ENCODE measurements at regions not wholly inside any gene's neighbourhood (a gene's known extent, or its start where the extent isn't known, plus 50 kb on each side); places are given as distances from the start of the nearest gene placed in this dataset.

GRCh38 chr5:17893026-17893635, 258.9 kb downstream of the TAF11L14 start:
- no peak for DNase-seq (ENCODE audit: low read depth)

GRCh38 chr5:17895288-17896033, 261.2 kb downstream of the TAF11L14 start:
- DNase-seq (ENCODE audit: low read depth): no peak

GRCh38 chr5:17896605-17897004, 262.3 kb downstream of the TAF11L14 start:
- no peak for DNase-seq (ENCODE audit: low read depth)

- DNase-seq (ENCODE audit: low read depth): no peak
Observed at GRCh38 chr5:17897776-17898175, 263.5 kb downstream of the TAF11L14 start.

- no peak for DNase-seq (ENCODE audit: low read depth)
Observed at GRCh38 chr5:17898766-17899165, 264.5 kb downstream of the TAF11L14 start.

- DNase-seq (ENCODE audit: low read depth): no peak
Observed at GRCh38 chr5:17907094-17907493, 272.8 kb downstream of the TAF11L14 start.

GRCh38 chr5:17910318-17910717, 276.1 kb downstream of the TAF11L14 start:
- DNase-seq (ENCODE audit: low read depth): no peak

- no peak for DNase-seq (ENCODE audit: low read depth)
Observed at GRCh38 chr5:17912794-17913193, 278.5 kb downstream of the TAF11L14 start.

GRCh38 chr5:17916446-17916845, 282.2 kb downstream of the TAF11L14 start:
- no peak for DNase-seq (ENCODE audit: low read depth)

GRCh38 chr5:17917465-17917864, 283.2 kb downstream of the TAF11L14 start:
- DNase-seq (ENCODE audit: low read depth): no peak

GRCh38 chr5:17918373-17919104, 284.3 kb downstream of the TAF11L14 start:
- DNase-seq (ENCODE audit: low read depth): no peak

- DNase-seq (ENCODE audit: low read depth): no peak
Observed at GRCh38 chr5:17925276-17925675, 291.0 kb downstream of the TAF11L14 start.

- DNase-seq (ENCODE audit: low read depth): no peak
Observed at GRCh38 chr5:17928581-17928981, 294.3 kb downstream of the TAF11L14 start.

GRCh38 chr5:17929171-17929570, 294.9 kb downstream of the TAF11L14 start:
- no peak for DNase-seq (ENCODE audit: low read depth)

- no peak for DNase-seq (ENCODE audit: low read depth)
Observed at GRCh38 chr5:17930346-17930745, 296.1 kb downstream of the TAF11L14 start.

GRCh38 chr5:17944046-17944445, 309.8 kb downstream of the TAF11L14 start:
- DNase-seq (ENCODE audit: low read depth): no peak

GRCh38 chr5:17947029-17947428, 312.8 kb downstream of the TAF11L14 start:
- no peak for DNase-seq (ENCODE audit: low read depth)

- no peak for DNase-seq (ENCODE audit: low read depth)
Observed at GRCh38 chr5:17951392-17952169, 317.3 kb downstream of the TAF11L14 start.

- DNase-seq (ENCODE audit: low read depth): no peak
Observed at GRCh38 chr5:17952231-17952630, 318.0 kb downstream of the TAF11L14 start.

- DNase-seq (ENCODE audit: low read depth): no peak
Observed at GRCh38 chr5:17964067-17964466, 329.8 kb downstream of the TAF11L14 start.

GRCh38 chr5:17966640-17967402, 332.6 kb downstream of the TAF11L14 start:
- DNase-seq (ENCODE audit: low read depth): no peak

GRCh38 chr5:17976404-17976803, 342.1 kb downstream of the TAF11L14 start:
- no peak for DNase-seq (ENCODE audit: low read depth)

Data from activated T-helper 9 cell treated with anti-CD3 and anti-CD28 coated beads, Interleukin-2, amount 50 U/mL, for 16 hours (primary cell).